ENCODE measurements at regions not wholly inside any gene's neighbourhood (a gene's known extent, or its start where the extent isn't known, plus 50 kb on each side); places are given as distances from the start of the nearest gene placed in this dataset.

GRCh38 chr21:26288026-26288425 lies 117.5 kb upstream of the APP start:
- H3K9me3 ChIP-seq (replicated peaks; ENCODE audit: control insufficient read depth, insufficient read depth, low read depth, low read length): no peaks in the 10 kb centered on the region; the same call in 1 of the 2 replicates
- POLR2A ChIA-PET: no interaction called here
- no peak overlapping the region for H3K9ac ChIP-seq (ENCODE audit: insufficient read depth in 1 of 2, low read depth in 2 of 2, low read length in 2 of 2)
- no peak for ATAC-seq
- intact Hi-C loops (cut with micrococcal nuclease): no loop called here
- no peaks in the 10 kb centered on the region for H4K20me1 ChIP-seq (replicated peaks; ENCODE audit: control insufficient read depth, insufficient read depth, low read length)
- BruUV-seq (replicated peaks): no TSS peak
- CTCF ChIA-PET (ENCODE audit: low intra/inter-chr PET ratio): no interaction called here
- no peaks in the 10 kb centered on the region for H3K9me1 ChIP-seq (ENCODE audit: control insufficient read depth, insufficient read depth, low read length)
- in situ Hi-C loops (cut with MboI): no loop called here
- H3K27me3 ChIP-seq (ENCODE audit: control insufficient read depth in 2 of 2, insufficient read depth in 2 of 2, low read length in 2 of 2): no peaks in the 10 kb centered on the region
- FAIRE-seq: no peak
- TF ChIP-seq, protein P1, sequence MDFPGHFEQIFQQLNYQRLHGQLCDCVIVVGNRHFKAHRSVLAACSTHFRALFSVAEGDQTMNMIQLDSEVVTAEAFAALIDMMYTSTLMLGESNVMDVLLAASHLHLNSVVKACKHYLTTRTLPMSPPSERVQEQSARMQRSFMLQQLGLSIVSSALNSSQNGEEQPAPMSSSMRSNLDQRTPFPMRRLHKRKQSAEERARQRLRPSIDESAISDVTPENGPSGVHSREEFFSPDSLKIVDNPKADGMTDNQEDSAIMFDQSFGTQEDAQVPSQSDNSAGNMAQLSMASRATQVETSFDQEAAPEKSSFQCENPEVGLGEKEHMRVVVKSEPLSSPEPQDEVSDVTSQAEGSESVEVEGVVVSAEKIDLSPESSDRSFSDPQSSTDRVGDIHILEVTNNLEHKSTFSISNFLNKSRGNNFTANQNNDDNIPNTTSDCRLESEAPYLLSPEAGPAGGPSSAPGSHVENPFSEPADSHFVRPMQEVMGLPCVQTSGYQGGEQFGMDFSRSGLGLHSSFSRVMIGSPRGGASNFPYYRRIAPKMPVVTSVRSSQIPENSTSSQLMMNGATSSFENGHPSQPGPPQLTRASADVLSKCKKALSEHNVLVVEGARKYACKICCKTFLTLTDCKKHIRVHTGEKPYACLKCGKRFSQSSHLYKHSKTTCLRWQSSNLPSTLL (IDR thresholded peaks at IDR 0.05): no peak
- H3K36me3 ChIP-seq (ENCODE audit: control insufficient read depth, insufficient read depth, low read length): no peaks in the 10 kb centered on the region
- H3K4me1 ChIP-seq (replicated peaks in 1 of 2; ENCODE audit: control insufficient read depth in 2 of 2, insufficient read depth in 2 of 2, low read length in 2 of 2): no peaks in the 10 kb centered on the region
- no peaks in the 10 kb centered on the region for H3K79me2 ChIP-seq (ENCODE audit: control insufficient read depth, insufficient read depth, low read length)
- no peak overlapping the region for H3K27ac ChIP-seq (ENCODE audit: extremely low read depth, low read depth, low read length)
- H3K4me2 ChIP-seq (ENCODE audit: insufficient read depth, low read length): no peak overlapping the region
- no peak overlapping the region for H3K4me3 ChIP-seq
- no peak overlapping the region for H2AFZ ChIP-seq (ENCODE audit: low read depth, low read length)
- DNase-seq (ENCODE audit: extremely low read depth in 1 of 4, low spot score in 3 of 4): no peak
- 0% methylated on average over 1 of the region's 1 CpG for WGBS (ENCODE audit: insufficient coverage, low coverage, missing lambda C conversion rate)

- Histone ChIP-seq H4K20me1 (replicated peaks; ENCODE audit: control insufficient read depth, insufficient read depth, low read length) (no peaks in the 10 kb centered on the region), H3K9me1 (ENCODE audit: control insufficient read depth, insufficient read depth, low read length) (no peaks in the 10 kb centered on the region), H3K4me2 (ENCODE audit: insufficient read depth, low read length) (no peak overlapping the region), H3K9me3 (replicated peaks; ENCODE audit: control insufficient read depth, insufficient read depth, low read depth, low read length) (no peaks in the 10 kb centered on the region; the same call in none of the 2 replicates), H3K4me1 (replicated peaks in 1 of 2; ENCODE audit: control insufficient read depth in 2 of 2, insufficient read depth in 2 of 2, low read length in 2 of 2) (no peaks in the 10 kb centered on the region), H3K4me3 (no peak overlapping the region), H3K36me3 (ENCODE audit: control insufficient read depth, insufficient read depth, low read length) (no peaks in the 10 kb centered on the region), H3K79me2 (ENCODE audit: control insufficient read depth, insufficient read depth, low read length) (no peaks in the 10 kb centered on the region), H3K27ac (ENCODE audit: extremely low read depth, low read depth, low read length) (no peak overlapping the region), H3K27me3 (ENCODE audit: control insufficient read depth in 2 of 2, insufficient read depth in 2 of 2, low read length in 2 of 2) (no peaks in the 10 kb centered on the region), H3K9ac (ENCODE audit: insufficient read depth in 1 of 2, low read depth in 2 of 2, low read length in 2 of 2) (no peak overlapping the region), H2AFZ (ENCODE audit: low read depth, low read length) (no peak overlapping the region)
- TF ChIP-seq, protein P2, sequence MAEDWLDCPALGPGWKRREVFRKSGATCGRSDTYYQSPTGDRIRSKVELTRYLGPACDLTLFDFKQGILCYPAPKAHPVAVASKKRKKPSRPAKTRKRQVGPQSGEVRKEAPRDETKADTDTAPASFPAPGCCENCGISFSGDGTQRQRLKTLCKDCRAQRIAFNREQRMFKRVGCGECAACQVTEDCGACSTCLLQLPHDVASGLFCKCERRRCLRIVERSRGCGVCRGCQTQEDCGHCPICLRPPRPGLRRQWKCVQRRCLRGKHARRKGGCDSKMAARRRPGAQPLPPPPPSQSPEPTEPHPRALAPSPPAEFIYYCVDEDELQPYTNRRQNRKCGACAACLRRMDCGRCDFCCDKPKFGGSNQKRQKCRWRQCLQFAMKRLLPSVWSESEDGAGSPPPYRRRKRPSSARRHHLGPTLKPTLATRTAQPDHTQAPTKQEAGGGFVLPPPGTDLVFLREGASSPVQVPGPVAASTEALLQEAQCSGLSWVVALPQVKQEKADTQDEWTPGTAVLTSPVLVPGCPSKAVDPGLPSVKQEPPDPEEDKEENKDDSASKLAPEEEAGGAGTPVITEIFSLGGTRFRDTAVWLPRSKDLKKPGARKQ (CRISPR knock-in tag; IDR thresholded peaks at IDR 0.05): no peak
- no peak for TF ChIP-seq NR3C1 (CRISPR knock-in tag; IDR thresholded peaks at IDR 0.05)
- TF ChIP-seq SOX6 (IDR thresholded peaks at IDR 0.05): no peak
- no peak for TF ChIP-seq TCF7L2 (IDR thresholded peaks at IDR 0.05; ENCODE audit: low read depth, low read length)
- no peak for TF ChIP-seq ZNF707 (CRISPR knock-in tag; conservative IDR thresholded peaks at IDR 0.05)
- no peak for TF ChIP-seq SRSF1 (IDR thresholded peaks at IDR 0.05; ENCODE audit: low read depth, low read length)
- TF ChIP-seq YBX1 (IDR thresholded peaks at IDR 0.05): no peak
- no peak for TF ChIP-seq ZNF644 (tag; IDR thresholded peaks at IDR 0.05; ENCODE audit: low read depth)
- TF ChIP-seq TAF15 (IDR thresholded peaks at IDR 0.05; ENCODE audit: low read depth, low read length): no peak
- no peak for TF ChIP-seq MECOM (CRISPR knock-in tag; IDR thresholded peaks at IDR 0.05)
- no peak for DNase-seq (ENCODE audit: extremely low read depth in 1 of 4, low spot score in 3 of 4)
- BruUV-seq (replicated peaks): no TSS peak
- in situ Hi-C loops (cut with MboI) (no loop called here), intact Hi-C loops (cut with micrococcal nuclease) (no loop called here)
- WGBS (ENCODE audit: insufficient coverage, low coverage, missing lambda C conversion rate): 0% methylated on average over 1 of the region's 1 CpG
- no peak for FAIRE-seq
- POLR2A ChIA-PET: no interaction called here
- CTCF ChIA-PET (ENCODE audit: low intra/inter-chr PET ratio): no interaction called here
- ATAC-seq: no peak
These were observed 114.0 kb upstream of the APP start for GRCh38 chr21:26284531-26284930.
